NCI-H510A (cell line): ENCODE measurements at regions not wholly inside any gene's neighbourhood (a gene's known extent, or its start where the extent isn't known, plus 50 kb on each side); places are given as distances from the start of the nearest gene placed in this dataset.

Experiments used
- DNase-seq: peaks from one replicate; lab custom pipeline; 2025; lab: John Stamatoyannopoulos, UW

GRCh38 chr2:41405441-41405840, 642.4 kb upstream of the PKDCC start:
- DNase-seq, result no peak

- DNase-seq, result no peak
Measured at GRCh38 chr2:41409328-41409727, 638.5 kb upstream of the PKDCC start.

GRCh38 chr2:41410011-41410410, 637.8 kb upstream of the PKDCC start:
- DNase-seq, result no peak

- DNase-seq, result no peak
Measured at GRCh38 chr2:41413813-41414485, 633.9 kb upstream of the PKDCC start.

- DNase-seq, result no peak
Measured at GRCh38 chr2:41414486-41415230, 633.2 kb upstream of the PKDCC start.

- no peak for DNase-seq
Measured at GRCh38 chr2:41417511-41417910, 630.3 kb upstream of the PKDCC start.

- DNase-seq, result no peak
Measured at GRCh38 chr2:41420219-41420618, 627.6 kb upstream of the PKDCC start.

- DNase-seq, result no peak
Measured at GRCh38 chr2:41420872-41421271, 626.9 kb upstream of the PKDCC start.

GRCh38 chr2:41431756-41432155, 616.1 kb upstream of the PKDCC start:
- DNase-seq, result no peak

- DNase-seq, result no peak
Measured at GRCh38 chr2:41432459-41432858, 615.4 kb upstream of the PKDCC start.

GRCh38 chr2:41434991-41435390, 612.8 kb upstream of the PKDCC start:
- no peak for DNase-seq

GRCh38 chr2:41441958-41442357, 605.9 kb upstream of the PKDCC start:
- DNase-seq, result no peak

- DNase-seq, result no peak
Measured at GRCh38 chr2:41445865-41446264, 602.0 kb upstream of the PKDCC start.

GRCh38 chr2:41446266-41446665, 601.6 kb upstream of the PKDCC start:
- no peak for DNase-seq

GRCh38 chr2:41448221-41448620, 599.6 kb upstream of the PKDCC start:
- no peak for DNase-seq

- DNase-seq, result no peak
Measured at GRCh38 chr2:41457026-41457425, 590.8 kb upstream of the PKDCC start.

GRCh38 chr2:41460661-41461060, 587.2 kb upstream of the PKDCC start:
- DNase-seq, result no peak

GRCh38 chr2:41464395-41464794, 583.4 kb upstream of the PKDCC start:
- no peak for DNase-seq

GRCh38 chr2:41475959-41476358, 571.9 kb upstream of the PKDCC start:
- no peak for DNase-seq

- DNase-seq, result no peak
Measured at GRCh38 chr2:41482659-41483058, 565.2 kb upstream of the PKDCC start.

- DNase-seq, result no peak
Measured at GRCh38 chr2:41483226-41483625, 564.6 kb upstream of the PKDCC start.

GRCh38 chr2:41483982-41484857, 563.6 kb upstream of the PKDCC start:
- no peak for DNase-seq

GRCh38 chr2:41484858-41485234, 563.0 kb upstream of the PKDCC start:
- DNase-seq, result no peak
